NCI-H1436 (cell line): ENCODE measurements at regions not wholly inside any gene's neighbourhood (a gene's known extent, or its start where the extent isn't known, plus 50 kb on each side); places are given as distances from the start of the nearest gene placed in this dataset.
"Not testable (repeated sequence)": the region's sequence is repeated elsewhere in the genome, so short reads cannot be mapped to it uniquely, and the experiment has no call there.

Source experiments
- DNase-seq: peaks from one replicate; lab custom pipeline; 2025; lab: John Stamatoyannopoulos, UW

- peak; percentile 76 for DNase-seq
Measured at GRCh38 chr11:109939166-109939810, 153.9 kb upstream of the ZC3H12C start.

GRCh38 chr11:109940816-109941215 lies 152.4 kb upstream of the ZC3H12C start:
- no peak for DNase-seq

- DNase-seq, result no peak
Measured at GRCh38 chr11:109945626-109946321, 147.4 kb upstream of the ZC3H12C start.

GRCh38 chr11:109946322-109946846 lies 146.8 kb upstream of the ZC3H12C start:
- DNase-seq, result peak; percentile 72

- no peak for DNase-seq
Measured at GRCh38 chr11:109954534-109954933, 138.7 kb upstream of the ZC3H12C start.

GRCh38 chr11:109956124-109956793 lies 136.9 kb upstream of the ZC3H12C start:
- no peak for DNase-seq

GRCh38 chr11:109957000-109957399 lies 136.2 kb upstream of the ZC3H12C start:
- DNase-seq, result no peak

- DNase-seq, result peak; percentile 11
Measured at GRCh38 chr11:109957601-109958000, 135.6 kb upstream of the ZC3H12C start.

GRCh38 chr11:109958131-109958820 lies 134.9 kb upstream of the ZC3H12C start:
- DNase-seq, result no peak

- DNase-seq, result no peak
Measured at GRCh38 chr11:109958821-109959166, 134.4 kb upstream of the ZC3H12C start.

GRCh38 chr11:109960831-109961230 lies 132.4 kb upstream of the ZC3H12C start:
- no peak for DNase-seq

GRCh38 chr11:109961261-109961660 lies 131.9 kb upstream of the ZC3H12C start:
- no peak for DNase-seq

- DNase-seq, result no peak
Measured at GRCh38 chr11:109963101-109963500, 130.1 kb upstream of the ZC3H12C start.

GRCh38 chr11:109964487-109964886 lies 128.7 kb upstream of the ZC3H12C start:
- no peak for DNase-seq

- not testable (repeated sequence) for DNase-seq
Measured at GRCh38 chr11:109965445-109965844, 127.7 kb upstream of the ZC3H12C start.

- DNase-seq, result not testable (repeated sequence)
Measured at GRCh38 chr11:109965926-109966325, 127.3 kb upstream of the ZC3H12C start.

- not testable (repeated sequence) for DNase-seq
Measured at GRCh38 chr11:109967136-109967535, 126.1 kb upstream of the ZC3H12C start.

GRCh38 chr11:109968299-109968698 lies 124.9 kb upstream of the ZC3H12C start:
- DNase-seq, result no peak

GRCh38 chr11:109968781-109969180 lies 124.4 kb upstream of the ZC3H12C start:
- no peak for DNase-seq

GRCh38 chr11:109970516-109971183 lies 122.5 kb upstream of the ZC3H12C start:
- no peak for DNase-seq

- DNase-seq, result peak; percentile 21
Measured at GRCh38 chr11:109971184-109971523, 122.0 kb upstream of the ZC3H12C start.

GRCh38 chr11:109972181-109972715 lies 120.9 kb upstream of the ZC3H12C start:
- no peak for DNase-seq
